ENCODE measurements at regions not wholly inside any gene's neighbourhood (a gene's known extent, or its start where the extent isn't known, plus 50 kb on each side); places are given as distances from the start of the nearest gene placed in this dataset.

DNA sequence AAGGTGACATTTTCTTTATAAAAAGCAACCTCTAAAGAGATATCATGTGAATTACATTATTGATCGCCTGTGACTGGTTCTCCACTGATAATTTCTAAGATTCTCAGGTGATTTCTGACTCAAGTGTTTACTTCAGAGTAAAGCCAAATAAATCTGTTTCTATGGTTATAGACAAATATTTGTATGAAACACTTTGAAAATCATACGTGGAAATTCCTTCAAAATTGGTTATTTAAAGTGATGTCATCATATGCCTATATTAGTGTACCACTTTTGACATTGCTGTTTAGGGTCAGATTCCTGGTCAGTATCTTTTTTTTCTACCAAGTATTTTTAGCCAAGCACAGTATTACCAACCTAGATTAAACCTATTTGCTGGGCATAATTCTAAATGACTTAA, 881.3 kb upstream of the FAM98A start:
- no peak overlapping the region for H3K9ac ChIP-seq (replicated peaks in 1 of 4; ENCODE audit: extremely low read depth in 1 of 4, low read depth in 3 of 4, low read length in 3 of 4)
- no peak overlapping the region for H3K56ac ChIP-seq (replicated peaks; ENCODE audit: insufficient read length, low read depth, low read length)
- H2BK12ac ChIP-seq (ENCODE audit: low read depth, low read length), result no peak overlapping the region
- no peaks in the 10 kb centered on the region for H3K23me2 ChIP-seq (ENCODE audit: low read depth, low read length)
- no peak overlapping the region for H3K4ac ChIP-seq (replicated peaks; ENCODE audit: insufficient read length, low read depth, low read length)
- H3K4me1 ChIP-seq (replicated peaks in 1 of 4; ENCODE audit: control insufficient read depth in 3 of 4, insufficient read depth in 4 of 4, low read length in 3 of 4), result no peaks in the 10 kb centered on the region
- H3K27ac ChIP-seq (ENCODE audit: low read depth, low read length), result no peak overlapping the region
- FAIRE-seq (no peak), DNase-seq (ENCODE audit: low read depth in 1 of 2, low spot score in 2 of 2) (no peak)
- ChIA-PET CTCF (ENCODE audit: partially characterized antibody) (no interaction called here), POLR2A (ENCODE audit: partially characterized antibody) (no interaction called here)
- H4K8ac ChIP-seq (ENCODE audit: extremely low read depth, insufficient read depth, low read length), result no peak overlapping the region
- no peak overlapping the region for H2BK120ac ChIP-seq (replicated peaks; ENCODE audit: low read depth, low read length)
- no peaks in the 10 kb centered on the region for H3K27me3 ChIP-seq (replicated peaks in 1 of 4; ENCODE audit: control insufficient read depth in 3 of 4, extremely low read depth in 1 of 4, insufficient read depth in 3 of 4, low read length in 3 of 4)
- no peak overlapping the region for H3K23ac ChIP-seq (ENCODE audit: insufficient read length)
- H2AFZ ChIP-seq (ENCODE audit: low read length), result no peak overlapping the region
- H3K4me2 ChIP-seq (ENCODE audit: insufficient read depth in 1 of 2, low read depth in 2 of 2, low read length in 2 of 2), result no peak overlapping the region
- no peaks in the 10 kb centered on the region for H3K79me2 ChIP-seq (ENCODE audit: control insufficient read depth in 1 of 2, insufficient read depth in 2 of 2, low read length in 2 of 2)
- no peak overlapping the region for H2BK5ac ChIP-seq (ENCODE audit: low read depth, low read length)
- H3K79me1 ChIP-seq (ENCODE audit: low read depth, low read length), result no peaks in the 10 kb centered on the region
- no peak overlapping the region for H4K5ac ChIP-seq (ENCODE audit: insufficient read length, low read depth, low read length)
- H3K9me3 ChIP-seq (ENCODE audit: insufficient read depth in 2 of 2, low read depth in 1 of 2, low read length in 1 of 2), result no peaks in the 10 kb centered on the region
- H4K20me1 ChIP-seq (replicated peaks in 1 of 2; ENCODE audit: control insufficient read depth in 1 of 2, insufficient read depth in 2 of 2, low read length in 2 of 2), result no peaks in the 10 kb centered on the region
- H2BK15ac ChIP-seq (ENCODE audit: low read length), result no peak overlapping the region
- no peak overlapping the region for H2BK20ac ChIP-seq (ENCODE audit: low read length)
- WGBS, 2 experiments (ENCODE audit: extremely low coverage in 1 of 2, insufficient coverage in 1 of 2, insufficient read length in 1 of 2, insufficient replicate concordance in 2 of 2, low coverage in 1 of 2, low lambda C conversion rate in 2 of 2, missing lambda C conversion rate in 1 of 2), result 100% methylated on average over 2 of the region's 2 CpGs; no CpG with 5 or more reads in 1 of the 2 experiments
- H2AK5ac ChIP-seq (ENCODE audit: low read depth, low read length), result no peak overlapping the region
- no peak overlapping the region for H4K91ac ChIP-seq (replicated peaks; ENCODE audit: insufficient read length, low read length)
- H3K36me3 ChIP-seq (ENCODE audit: control insufficient read depth in 2 of 4, insufficient read depth in 4 of 4, low read length in 3 of 4), result no peaks in the 10 kb centered on the region
- no peak overlapping the region for H3K14ac ChIP-seq (ENCODE audit: insufficient read length)
- no peak overlapping the region for H3K18ac ChIP-seq (ENCODE audit: extremely low read depth, low read length)
- no peak overlapping the region for H3K4me3 ChIP-seq (ENCODE audit: extremely low read depth in 1 of 4, insufficient read depth in 2 of 4, low read depth in 3 of 4, low read length in 4 of 4)
- no peak for TF ChIP-seq KDM5A (IDR thresholded peaks at IDR 0.05; ENCODE audit: low read length)

All from H1 (cell line).